ENCODE measurements at regions not wholly inside any gene's neighbourhood (a gene's known extent, or its start where the extent isn't known, plus 50 kb on each side); places are given as distances from the start of the nearest gene placed in this dataset.

- H2AFZ ChIP-seq (ENCODE audit: control insufficient read depth, low read length): no peak overlapping the region
- dilution Hi-C loops (cut with MboI; ENCODE audit: extremely low pct_ligation_motif_present, low sequenced_read_pairs): no loop called here
- H3K27me3 ChIP-seq (ENCODE audit: control insufficient read depth, extremely low read depth, insufficient read depth, low read length): no peaks in the 10 kb centered on the region
- H3K4me2 ChIP-seq (ENCODE audit: control insufficient read depth, extremely low read depth, insufficient read depth, low read depth, low read length): no peak overlapping the region
- TF ChIP-seq CTCF (optimal IDR thresholded peaks at IDR 0.05 in 1 of 3, IDR thresholded peaks at IDR 0.05 in 1 of 3, conservative IDR thresholded peaks at IDR 0.05 in 1 of 3; ENCODE audit: extremely low read depth in 1 of 3, insufficient read depth in 2 of 3, low read length in 3 of 3) (no peak), EZH2 (IDR thresholded peaks at IDR 0.05; ENCODE audit: low read length) (no peak)
- H3K9me1 ChIP-seq (ENCODE audit: control insufficient read depth, extremely low read depth, insufficient read depth, low read length): no peaks in the 10 kb centered on the region
- H3K36me3 ChIP-seq (ENCODE audit: control insufficient read depth in 2 of 2, extremely low read depth in 1 of 2, insufficient read depth in 2 of 2, low read length in 2 of 2): no peaks in the 10 kb centered on the region
- no peaks in the 10 kb centered on the region for H3K79me2 ChIP-seq (ENCODE audit: control insufficient read depth, insufficient read depth, low read length)
- no peaks in the 10 kb centered on the region for H3K9me3 ChIP-seq (ENCODE audit: control insufficient read depth, low read depth, low read length)
- FAIRE-seq (no peak), DNase-seq (ENCODE audit: low read depth, low spot score) (no peak)
- H3K9ac ChIP-seq (ENCODE audit: control insufficient read depth, extremely low read depth, insufficient read depth, low read length): no peak overlapping the region
- no peak overlapping the region for H3K4me3 ChIP-seq (ENCODE audit: control insufficient read depth in 2 of 3, extremely low read depth in 1 of 3, insufficient read depth in 2 of 3, low read depth in 1 of 3, low read length in 3 of 3)
- no peak overlapping the region for H3K27ac ChIP-seq (ENCODE audit: control insufficient read depth, insufficient read depth, low read length)
- H4K20me1 ChIP-seq (ENCODE audit: control insufficient read depth, extremely low read depth, insufficient read depth, low read length): no peaks in the 10 kb centered on the region
- no peaks in the 10 kb centered on the region for H3K4me1 ChIP-seq (ENCODE audit: control insufficient read depth, extremely low read depth, insufficient read depth, low read length)
Observed at GRCh38 chr7:119640326-119640725, 632.6 kb upstream of the KCND2 start.

DNA sequence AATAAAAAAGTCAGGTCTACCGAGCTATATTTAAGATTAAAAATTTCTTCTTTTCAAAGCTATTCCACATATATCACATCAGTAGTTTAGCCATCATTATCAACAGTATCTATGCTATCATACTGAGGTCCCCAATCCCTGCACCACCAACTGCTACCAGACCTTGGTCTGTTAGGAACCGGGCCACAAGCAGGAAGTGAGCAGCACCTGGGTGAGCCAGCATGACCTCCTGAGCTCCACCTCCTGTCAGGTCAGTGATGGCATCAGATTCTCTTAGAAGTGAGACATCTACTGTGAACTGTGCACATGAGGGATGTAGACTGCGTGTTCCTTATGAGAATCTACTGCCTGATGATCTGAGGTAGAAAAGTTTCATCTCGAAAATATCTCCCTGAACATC is 632.1 kb upstream of the KCND2 start:
- Histone ChIP-seq H3K36me3 (ENCODE audit: control insufficient read depth in 2 of 2, extremely low read depth in 1 of 2, insufficient read depth in 2 of 2, low read length in 2 of 2) (no peaks in the 10 kb centered on the region), H3K4me2 (ENCODE audit: control insufficient read depth, extremely low read depth, insufficient read depth, low read depth, low read length) (no peak overlapping the region), H3K27me3 (ENCODE audit: control insufficient read depth, extremely low read depth, insufficient read depth, low read length) (no peaks in the 10 kb centered on the region), H2AFZ (ENCODE audit: control insufficient read depth, low read length) (no peak overlapping the region), H3K4me1 (ENCODE audit: control insufficient read depth, extremely low read depth, insufficient read depth, low read length) (no peaks in the 10 kb centered on the region), H3K9me1 (ENCODE audit: control insufficient read depth, extremely low read depth, insufficient read depth, low read length) (no peaks in the 10 kb centered on the region), H3K27ac (ENCODE audit: control insufficient read depth, insufficient read depth, low read length) (no peak overlapping the region), H3K9me3 (ENCODE audit: control insufficient read depth, low read depth, low read length) (no peaks in the 10 kb centered on the region), H3K9ac (ENCODE audit: control insufficient read depth, extremely low read depth, insufficient read depth, low read length) (no peak overlapping the region), H3K79me2 (ENCODE audit: control insufficient read depth, insufficient read depth, low read length) (no peaks in the 10 kb centered on the region), H3K4me3 (ENCODE audit: control insufficient read depth in 2 of 3, extremely low read depth in 1 of 3, insufficient read depth in 2 of 3, low read depth in 1 of 3, low read length in 3 of 3) (no peak overlapping the region), H4K20me1 (ENCODE audit: control insufficient read depth, extremely low read depth, insufficient read depth, low read length) (no peaks in the 10 kb centered on the region)
- TF ChIP-seq CTCF (optimal IDR thresholded peaks at IDR 0.05 in 1 of 3, IDR thresholded peaks at IDR 0.05 in 1 of 3, conservative IDR thresholded peaks at IDR 0.05 in 1 of 3; ENCODE audit: extremely low read depth in 1 of 3, insufficient read depth in 2 of 3, low read length in 3 of 3) (no peak), EZH2 (IDR thresholded peaks at IDR 0.05; ENCODE audit: low read length) (no peak)
- FAIRE-seq (no peak), DNase-seq (ENCODE audit: low read depth, low spot score) (no peak)
- dilution Hi-C loops (cut with MboI; ENCODE audit: extremely low pct_ligation_motif_present, low sequenced_read_pairs): no loop called here

Data from keratinocyte (primary cell).